Stimulated activated CD4-positive, alpha-beta T cell treated with anti-CD3 and anti-CD28 coated beads, Interleukin-2, amount 100 ng/mL, for 24 hours (primary cell): ENCODE measurements at regions not wholly inside any gene's neighbourhood (a gene's known extent, or its start where the extent isn't known, plus 50 kb on each side); places are given as distances from the start of the nearest gene placed in this dataset.

Experiments used
- DNase-seq, 2 donors: peaks; one replicate each; pipeline ENCODE4 v3.0.0-alpha.2; 2020

DNA sequence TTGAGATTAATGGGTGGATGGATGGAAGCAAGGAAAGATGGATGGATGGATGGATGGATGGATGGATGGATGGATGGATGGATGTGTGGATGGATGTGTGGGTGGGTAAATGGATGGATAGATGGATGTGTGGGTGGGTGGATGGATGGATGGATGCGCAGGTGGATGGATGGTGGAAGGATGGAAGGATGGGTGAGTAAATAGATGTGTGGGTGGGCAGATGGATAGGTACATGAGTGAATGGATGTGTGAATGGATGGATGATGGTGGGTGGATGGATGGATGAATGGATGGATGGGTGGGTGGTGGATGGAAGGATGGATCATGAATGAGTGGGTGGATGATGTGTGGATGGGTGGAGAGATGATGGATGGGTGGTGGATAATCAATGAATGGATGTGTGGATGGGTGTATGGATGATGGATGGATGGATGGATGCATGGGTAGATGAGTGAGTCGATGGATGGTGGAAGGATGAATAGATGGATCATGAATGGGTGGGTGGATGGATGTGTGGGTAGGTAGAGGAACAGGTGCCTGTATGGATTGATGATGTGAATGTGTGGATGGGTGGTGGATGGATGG, 375.2 kb downstream of the BRD1 start:
- no peak for DNase-seq

GRCh38 chr22:49451070-49451840, 376.4 kb downstream of the BRD1 start:
- DNase-seq, result no peak

- DNase-seq, result no peak
Measured at GRCh38 chr22:49450498-49450897, 377.2 kb downstream of the BRD1 start.

DNA sequence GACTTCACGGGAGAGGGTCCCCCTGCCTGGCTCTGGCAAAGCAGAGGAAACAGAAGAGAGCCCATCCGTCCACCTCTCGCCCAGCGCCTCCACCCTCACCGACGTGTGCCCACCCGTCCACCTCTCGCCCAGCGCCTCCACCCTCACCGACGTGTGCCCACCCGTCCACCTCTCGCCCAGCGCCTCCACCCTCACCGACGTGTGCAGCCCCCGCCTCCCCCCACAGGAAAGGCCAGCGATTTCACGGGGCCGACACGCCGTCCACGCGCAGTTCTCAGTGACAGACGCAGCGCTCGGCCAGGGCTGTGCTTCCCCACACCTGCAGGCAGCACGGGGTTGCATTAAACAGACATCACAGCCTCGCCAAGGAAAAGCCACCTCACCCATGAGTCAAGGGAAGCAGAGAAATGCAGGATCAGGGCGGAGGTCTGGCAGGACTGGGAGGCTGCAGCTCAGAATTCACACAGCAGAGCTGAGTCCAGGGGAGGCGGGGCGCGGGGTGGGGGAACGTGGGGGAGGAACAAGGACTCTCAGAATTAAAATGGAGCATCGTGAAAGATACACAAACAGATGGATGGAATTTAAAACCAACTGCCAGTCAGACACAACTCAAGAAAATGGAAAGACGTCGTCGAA, 377.7 kb downstream of the BRD1 start:
- DNase-seq, result no peak

DNA sequence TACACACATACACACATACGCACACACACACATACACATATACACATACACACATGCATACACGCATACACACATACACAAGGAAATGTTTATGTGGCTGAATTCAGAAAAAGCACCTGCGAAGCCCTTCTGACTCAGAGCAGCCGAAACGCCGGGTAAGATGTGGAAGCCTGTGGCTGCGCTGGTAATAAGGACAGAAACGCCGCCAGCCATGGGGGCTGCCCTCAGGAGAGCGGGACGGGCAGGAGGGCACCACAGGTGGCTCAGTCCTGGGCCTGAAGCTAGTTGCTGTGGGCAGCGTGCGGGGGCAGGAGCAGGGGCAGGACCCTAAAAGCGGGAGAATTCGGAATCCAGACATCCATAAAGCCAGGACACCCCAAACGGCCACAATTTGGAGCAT, 378.3 kb downstream of the BRD1 start:
- DNase-seq, result no peak

- DNase-seq, result no peak
Measured at GRCh38 chr22:49448526-49448925, 379.1 kb downstream of the BRD1 start.

DNA sequence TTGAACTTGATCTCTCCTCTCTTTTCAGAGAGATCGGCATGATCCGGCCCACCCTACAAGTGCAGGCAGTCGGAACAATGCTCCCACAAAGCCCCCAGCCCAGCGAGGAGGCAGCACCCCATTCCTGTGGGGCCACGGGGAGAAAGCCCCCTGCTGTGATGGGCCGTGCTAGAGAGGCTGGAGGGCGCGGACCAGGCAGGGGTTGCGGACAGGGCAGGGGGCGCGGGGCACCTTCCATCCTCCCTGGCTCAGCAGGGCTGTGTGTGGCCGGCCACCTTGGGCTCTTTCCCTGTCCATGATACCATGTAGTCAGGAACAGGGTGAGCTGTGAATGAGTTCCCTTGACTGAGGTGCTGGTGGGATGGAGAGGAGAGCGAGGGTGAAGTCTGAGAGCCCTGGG, 379.8 kb downstream of the BRD1 start:
- DNase-seq, result no peak

- peak in 1 of 2 donors; percentile 27 for DNase-seq
Measured at GRCh38 chr22:49446759-49447710, 380.6 kb downstream of the BRD1 start.

DNA sequence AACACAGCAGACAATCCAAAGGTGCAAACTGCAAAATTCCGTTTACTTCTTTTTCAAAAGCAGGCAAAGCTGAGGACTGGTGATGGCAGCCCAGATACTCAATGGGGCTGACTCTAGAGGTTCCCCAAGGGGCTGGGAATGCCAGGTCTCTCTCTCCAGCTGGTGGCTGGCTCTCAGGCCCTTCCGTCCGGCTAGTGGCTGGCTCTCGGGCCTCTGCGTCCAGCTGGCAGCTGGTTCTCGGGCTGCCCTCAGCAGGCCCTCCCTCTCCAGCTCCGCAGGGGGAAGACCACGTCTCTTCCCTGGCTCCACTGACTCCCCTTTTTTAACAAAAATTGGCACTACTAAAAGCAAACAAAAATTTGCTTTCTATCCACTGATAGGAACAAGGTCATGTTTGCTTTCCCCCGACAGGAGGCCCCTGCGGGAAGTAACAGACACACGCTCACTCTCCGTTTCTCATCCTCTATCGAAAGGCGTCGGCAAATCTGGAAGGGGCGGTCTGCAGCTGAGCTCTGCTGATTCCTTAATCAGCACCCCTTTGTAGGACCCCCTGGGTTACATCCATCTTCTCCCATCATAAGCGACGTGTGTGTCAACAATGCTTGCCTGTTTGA, 381.4 kb downstream of the BRD1 start:
- no peak for DNase-seq

DNA sequence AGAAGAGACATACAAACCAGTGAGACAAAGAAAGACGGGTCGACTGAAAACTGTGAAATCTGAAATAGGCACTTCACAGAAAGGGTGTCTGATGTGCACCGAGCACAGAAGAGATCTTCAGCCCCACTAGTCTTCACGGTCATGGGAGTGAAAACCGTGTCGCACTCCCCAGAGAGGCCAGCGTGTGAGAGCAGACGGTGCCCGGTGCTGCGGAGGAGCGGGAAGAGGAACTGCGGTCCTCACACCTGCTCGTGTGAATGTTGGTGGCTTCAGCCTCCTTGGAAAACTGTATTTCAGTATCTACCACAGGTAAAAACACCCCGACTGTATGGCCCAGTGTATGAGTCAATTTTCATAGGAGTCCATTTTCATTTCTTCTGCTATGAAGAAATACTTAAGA, 382.9 kb downstream of the BRD1 start:
- no peak for DNase-seq

DNA sequence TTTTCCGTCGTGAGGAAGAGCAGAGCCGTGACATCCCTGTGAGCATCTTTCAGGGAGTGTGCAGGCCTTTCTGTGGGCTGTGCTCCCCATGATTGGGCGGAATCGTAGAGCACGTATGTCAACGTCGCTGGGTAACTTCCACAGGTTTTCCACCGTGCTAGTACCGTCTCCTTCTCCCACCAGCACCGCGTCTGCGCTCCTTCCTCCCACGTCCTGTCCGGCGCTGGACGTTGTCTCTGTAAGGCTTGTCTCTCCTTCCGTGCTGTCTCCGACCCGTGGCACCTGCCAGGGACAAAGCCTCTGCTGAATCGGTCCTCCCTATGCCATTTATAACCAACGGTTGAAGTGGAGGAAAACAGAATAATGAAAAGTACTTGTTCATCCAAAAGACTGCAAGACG, 386.7 kb downstream of the BRD1 start:
- DNase-seq, result no peak

- no peak for DNase-seq
Measured at GRCh38 chr22:49439373-49439772, 388.3 kb downstream of the BRD1 start.

- no peak for DNase-seq
Measured at GRCh38 chr22:49437956-49438355, 389.7 kb downstream of the BRD1 start.

DNA sequence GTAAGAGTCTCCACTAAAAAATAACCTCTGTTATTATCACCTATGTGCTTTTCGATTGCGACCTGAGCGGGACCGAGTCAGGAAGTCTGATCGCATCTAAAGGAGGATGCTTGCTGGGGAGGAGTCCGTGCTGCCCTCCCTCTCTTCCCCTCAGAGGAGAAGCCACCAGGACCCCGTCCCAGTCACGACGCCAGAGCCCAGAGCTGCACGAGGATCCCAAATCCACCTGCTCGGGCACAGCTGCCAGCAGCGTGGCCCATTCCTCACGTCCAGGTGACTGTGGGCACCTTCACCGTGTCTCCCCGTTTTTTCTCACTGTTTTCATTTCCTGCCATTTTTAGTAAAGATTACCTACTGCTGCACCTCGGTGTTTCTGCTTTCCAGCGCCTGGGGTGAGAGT, 390.3 kb downstream of the BRD1 start:
- no peak for DNase-seq

DNA sequence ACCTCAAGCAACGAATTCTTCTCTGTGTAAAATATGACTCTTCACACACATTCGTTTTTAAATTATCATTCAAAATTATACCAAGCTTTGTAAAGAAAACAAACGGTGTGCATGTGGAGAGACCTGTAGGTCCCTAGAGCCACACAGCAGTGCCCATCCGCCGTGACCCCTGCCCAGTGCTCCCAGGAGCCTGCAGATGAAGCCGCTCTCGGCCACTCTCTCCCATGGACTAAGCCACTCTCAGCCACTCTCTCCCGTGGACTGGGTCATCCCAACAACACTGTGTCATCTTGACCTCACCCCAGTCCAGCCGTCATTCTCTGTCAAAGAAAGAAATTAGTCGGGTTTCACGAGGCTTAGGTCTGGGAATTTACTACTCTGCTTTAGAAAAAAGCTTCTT, 391.6 kb downstream of the BRD1 start:
- DNase-seq, result no peak

DNA sequence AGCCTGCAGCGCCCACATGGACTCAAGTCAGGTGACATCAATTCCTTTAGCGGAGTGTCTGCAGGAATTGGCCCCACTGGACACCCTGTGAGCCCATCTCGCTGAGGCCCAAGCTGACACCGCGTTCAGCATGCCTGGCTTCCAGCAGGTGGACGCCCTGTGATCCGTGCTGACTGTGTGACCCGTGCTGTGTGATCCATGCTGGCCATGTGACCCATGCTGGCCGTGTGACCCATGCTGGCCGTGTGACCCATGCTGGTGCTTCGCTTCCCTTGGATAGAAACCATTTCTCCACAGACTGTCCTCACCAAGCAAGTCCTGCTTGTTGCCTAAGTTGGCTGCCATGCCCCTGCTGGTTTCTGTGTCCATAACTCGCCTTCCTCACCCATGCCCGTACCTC, 392.1 kb downstream of the BRD1 start:
- no peak for DNase-seq

DNA sequence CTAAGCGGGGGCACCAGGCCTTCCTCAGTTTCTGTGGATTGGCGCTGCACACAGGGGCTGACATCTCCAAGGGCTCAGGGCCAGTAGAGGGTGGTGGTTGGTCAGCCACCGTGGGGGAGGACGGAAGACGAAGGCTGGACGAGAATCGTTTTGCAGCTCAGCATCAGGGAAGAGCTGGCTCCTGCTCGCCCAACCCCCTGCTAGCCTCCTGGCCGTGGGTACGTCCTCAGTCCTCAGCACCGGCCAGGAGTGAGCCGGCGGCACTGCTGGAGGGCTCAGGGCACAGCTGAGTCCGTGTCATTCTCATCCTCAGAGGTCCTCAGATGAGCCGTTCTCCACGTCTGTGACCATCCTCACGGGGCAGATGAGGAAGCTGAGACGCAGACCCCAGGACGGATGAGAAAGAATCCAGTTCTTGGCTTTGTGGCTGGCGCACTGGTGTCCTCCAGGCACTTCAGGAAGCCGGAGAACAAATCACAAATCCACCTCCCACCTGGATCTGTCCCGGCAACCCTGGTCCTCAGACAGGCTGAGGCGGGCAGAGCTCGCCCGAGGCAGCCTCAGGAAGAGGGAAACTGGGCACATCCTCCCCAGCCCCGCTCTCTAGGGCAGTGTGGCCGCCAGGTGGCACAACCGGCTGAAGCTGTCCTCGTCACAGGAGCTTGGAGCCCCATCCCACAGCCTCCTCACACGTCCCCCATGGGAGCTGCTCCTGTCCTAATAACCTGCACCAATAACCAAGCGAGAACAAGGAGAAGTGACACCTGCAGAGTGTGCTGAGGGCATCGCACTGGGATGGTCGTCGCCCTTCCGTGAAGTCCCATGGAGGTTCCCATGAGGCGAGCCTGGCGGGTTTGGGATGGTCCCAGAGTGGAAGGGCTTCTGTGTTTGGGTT, 393.7 kb downstream of the BRD1 start:
- no peak for DNase-seq

DNA sequence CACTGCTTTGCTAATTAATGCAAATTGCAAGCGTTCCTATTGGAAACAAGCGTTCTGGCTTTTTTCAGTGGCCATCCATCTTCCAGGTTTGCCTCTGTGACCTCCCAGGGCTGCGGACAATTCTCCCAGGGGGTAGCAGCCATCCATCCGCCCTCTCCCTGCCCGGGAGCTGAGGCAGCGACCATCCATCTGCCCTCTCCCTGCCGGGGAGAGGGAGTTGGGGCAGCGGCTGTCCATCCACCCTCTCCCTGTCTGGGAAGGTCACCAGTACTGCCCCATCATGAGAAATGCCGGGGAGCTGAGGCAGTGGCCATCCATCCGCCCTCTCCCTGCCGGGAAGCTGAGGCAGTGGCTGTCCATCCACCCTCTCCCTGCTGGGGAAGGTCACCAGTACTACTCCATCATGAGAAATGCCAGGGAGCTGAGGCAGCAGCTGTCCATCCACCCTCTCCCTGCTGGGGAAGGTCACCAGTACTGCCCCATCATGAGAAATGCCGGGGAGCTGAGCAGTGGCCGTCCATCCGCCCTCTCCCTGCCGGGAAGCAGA, 394.7 kb downstream of the BRD1 start:
- DNase-seq, result no peak

- no peak for DNase-seq
Measured at GRCh38 chr22:49432211-49432896, 395.3 kb downstream of the BRD1 start.

- DNase-seq, result no peak
Measured at GRCh38 chr22:49431551-49431950, 396.1 kb downstream of the BRD1 start.

DNA sequence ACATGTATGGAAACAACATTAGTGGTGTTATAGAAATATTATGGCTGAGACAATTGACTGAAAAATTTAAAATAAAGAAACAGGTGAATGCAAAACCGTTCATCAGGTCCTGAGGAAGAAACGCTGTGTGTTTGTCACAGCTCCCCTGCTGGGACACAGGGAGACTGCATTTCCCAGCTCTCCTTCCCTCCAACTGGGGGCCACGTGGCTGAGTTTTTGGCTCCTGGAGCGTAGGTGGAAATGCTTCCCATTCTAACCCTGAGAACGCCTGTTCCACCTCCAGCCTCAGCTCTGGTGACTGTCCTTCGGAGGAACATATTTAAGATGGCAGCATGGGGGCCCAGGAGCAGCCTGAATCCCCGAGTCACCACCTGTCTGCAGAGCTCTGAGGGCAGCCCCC, 398.6 kb downstream of the BRD1 start:
- no peak for DNase-seq
